Colonic mucosa (tissue), 4 donors: ENCODE measurements at regions not wholly inside any gene's neighbourhood (a gene's known extent, or its start where the extent isn't known, plus 50 kb on each side); places are given as distances from the start of the nearest gene placed in this dataset.

Experiments
- DNase-seq: peaks from one replicate; pipeline ENCODE4 v3.0.0-alpha.2; 2020
- H3K27ac ChIP-seq: fragments of 200-600 bp; one replicate; pipeline ENCODE4 v1.8.0; 2021
- H3K27me3 ChIP-seq: fragments of 200-600 bp; one replicate; pipeline ENCODE4 v1.8.0; 2021
- H3K36me3 ChIP-seq: fragments of 200-600 bp; one replicate; pipeline ENCODE4 v1.8.0; 2021
- H3K4me1 ChIP-seq: fragments of 200-600 bp; one replicate; pipeline ENCODE4 v1.8.0; 2021; ENCODE audit warnings: mild to moderate bottlenecking
- H3K4me3 ChIP-seq: fragments of 200-600 bp; one replicate; pipeline ENCODE4 v1.8.0; 2021
- H3K9ac ChIP-seq, 2 donors: one replicate each; pipeline ENCODE4 v1.7.0; 2013; ENCODE audit warnings: control low read depth in 2 of 2, low read depth in 2 of 2, low read length in 2 of 2
- H3K9me3 ChIP-seq: fragments of 200-600 bp; one replicate; pipeline ENCODE4 v1.8.0; 2021
- CTCF ChIP-seq: fragments of 200-600 bp; IDR thresholded peaks from one replicate; pipeline ENCODE4 v1.8.0; 2022; ENCODE audit warnings: antibody characterized with exemption, mild to moderate bottlenecking
- intact Hi-C: fragments of 100-400 bp; cut with DNase I; formaldehyde crosslinking; loops from one replicate; pipeline ENCODE4 v1.14.1; 2022
- donor health status: healthy.
- donor health status: DM: no; HTN: no; CAD: no.
- donor health status: DM: no; HTN: no; CAD: no.

- Histone ChIP-seq H3K4me1 (no peaks in the 10 kb centered on the region), H3K9me3 (no peaks in the 10 kb centered on the region), H3K4me3 (no peak overlapping the region), H3K27me3 (no peaks in the 10 kb centered on the region), H3K36me3 (no peaks in the 10 kb centered on the region), H3K9ac (no peak overlapping the region), H3K27ac (no peak overlapping the region)
- no peak for TF ChIP-seq CTCF
- intact Hi-C loops = no loop called here
- no peak for DNase-seq
These were observed 181.7 kb upstream of the FAR2 start for GRCh38 chr12:28967426-28967825.

- no peak for TF ChIP-seq CTCF
- no peak overlapping the region for H3K9ac ChIP-seq
- H3K27ac ChIP-seq = no peak overlapping the region
- no peak overlapping the region for H3K4me3 ChIP-seq
- no peaks in the 10 kb centered on the region for H3K9me3 ChIP-seq
- no peak for DNase-seq
- no peaks in the 10 kb centered on the region for H3K27me3 ChIP-seq
- intact Hi-C loops = no loop called here
- H3K4me1 ChIP-seq = no peaks in the 10 kb centered on the region
- no peaks in the 10 kb centered on the region for H3K36me3 ChIP-seq
These were observed 175.6 kb upstream of the FAR2 start for GRCh38 chr12:28973491-28973890.

GRCh38 chr12:28974166-28974565 is 174.9 kb upstream of the FAR2 start:
- H3K4me1 ChIP-seq = no peaks in the 10 kb centered on the region
- H3K4me3 ChIP-seq = no peak overlapping the region
- intact Hi-C loops = no loop called here
- no peak overlapping the region for H3K9ac ChIP-seq
- DNase-seq = no peak
- no peak for TF ChIP-seq CTCF
- H3K27ac ChIP-seq = no peak overlapping the region
- no peaks in the 10 kb centered on the region for H3K27me3 ChIP-seq
- no peaks in the 10 kb centered on the region for H3K36me3 ChIP-seq
- no peaks in the 10 kb centered on the region for H3K9me3 ChIP-seq

- TF ChIP-seq CTCF = no peak
- no peak overlapping the region for H3K27ac ChIP-seq
- intact Hi-C loops = no loop called here
These were observed 174.2 kb upstream of the FAR2 start for GRCh38 chr12:28974883-28975282.

GRCh38 chr12:28975564-28976340 is 173.3 kb upstream of the FAR2 start:
- TF ChIP-seq CTCF = no peak
- no peaks in the 10 kb centered on the region for H3K36me3 ChIP-seq
- no peaks in the 10 kb centered on the region for H3K4me1 ChIP-seq
- H3K9ac ChIP-seq = no peak overlapping the region
- no peak overlapping the region for H3K27ac ChIP-seq
- no peak overlapping the region for H3K4me3 ChIP-seq
- H3K9me3 ChIP-seq = no peaks in the 10 kb centered on the region
- DNase-seq = no peak
- intact Hi-C loops = no loop called here
- no peaks in the 10 kb centered on the region for H3K27me3 ChIP-seq

More at GRCh38 chr12:28974883-28975282, 174.2 kb upstream of the FAR2 start:
- H3K4me1 ChIP-seq = no peaks in the 10 kb centered on the region
- H3K27me3 ChIP-seq = no peaks in the 10 kb centered on the region
- H3K36me3 ChIP-seq = no peaks in the 10 kb centered on the region
- H3K9ac ChIP-seq = no peak overlapping the region
- no peak overlapping the region for H3K4me3 ChIP-seq
- no peaks in the 10 kb centered on the region for H3K9me3 ChIP-seq
- no peak for DNase-seq
